Liver (tissue), 8 donors: ENCODE measurements at regions not wholly inside any gene's neighbourhood (a gene's known extent, or its start where the extent isn't known, plus 50 kb on each side); places are given as distances from the start of the nearest gene placed in this dataset.

Source experiments
- DNase-seq: peaks from one replicate; pipeline ENCODE4 v3.0.0-alpha.2; 2017; ENCODE audit warnings: low spot score
- H3K27ac ChIP-seq, 2 donors: one replicate each; pipeline ENCODE4 v1.7.0; 2013; ENCODE audit warnings: inconsistent platforms in 2 of 2, low read length in 2 of 2, control low read depth in 1 of 2, low read depth in 1 of 2, mild to moderate bottlenecking in 1 of 2
- H3K27me3 ChIP-seq, 4 donors: one replicate each; pipeline versions ENCODE4 v1.6.1 to v1.7.0; 2013; ENCODE audit warnings: low read length in 3 of 4, inconsistent platforms in 1 of 4, mild to moderate bottlenecking in 1 of 4, moderate library complexity in 1 of 4; ENCODE audit not compliant: control insufficient read depth in 4 of 4, insufficient read depth in 4 of 4
- H3K36me3 ChIP-seq, 4 donors: one replicate each; pipeline versions ENCODE4 v1.6.1 to v1.7.0; 2013; ENCODE audit warnings: low read length in 3 of 4, mild to moderate bottlenecking in 3 of 4, low read depth in 1 of 4, moderate library complexity in 1 of 4; ENCODE audit not compliant: control insufficient read depth in 4 of 4, insufficient read depth in 3 of 4
- H3K4me1 ChIP-seq, 4 donors: one replicate each; pipeline versions ENCODE4 v1.6.1 to v1.7.0; 2013; ENCODE audit warnings: low read length in 3 of 4, mild to moderate bottlenecking in 3 of 4, moderate library complexity in 1 of 4; ENCODE audit not compliant: control insufficient read depth in 4 of 4, insufficient read depth in 4 of 4
- H3K4me3 ChIP-seq, 3 donors: one replicate each; pipeline versions ENCODE4 v1.6.1 to v1.7.0; 2013; ENCODE audit warnings: low read length in 3 of 3, control low read depth in 1 of 3, low read depth in 1 of 3, mild to moderate bottlenecking in 1 of 3
- H3K9ac ChIP-seq, 2 donors: one replicate each; pipeline ENCODE4 v1.7.0; 2013; ENCODE audit warnings: low read length in 2 of 2, mild to moderate bottlenecking in 2 of 2, moderate library complexity in 2 of 2, control low read depth in 1 of 2, low read depth in 1 of 2
- H3K9me3 ChIP-seq, 4 donors: one replicate each; pipeline versions ENCODE4 v1.6.1 to v1.7.0; 2013; ENCODE audit warnings: low read length in 3 of 4; ENCODE audit not compliant: control insufficient read depth in 4 of 4
- EGR1 ChIP-seq, 2 donors: IDR thresholded peaks; 2 replicates each; pipeline ENCODE4 v1.6.1; 2016 to 2018; ENCODE audit warnings: antibody characterized with exemption in 2 of 2, low read depth in 2 of 2
- FOXA2 ChIP-seq: IDR thresholded peaks from 2 replicates; pipeline ENCODE4 v1.6.1; 2016; ENCODE audit warnings: antibody characterized with exemption
- GABPA ChIP-seq, 2 donors: IDR thresholded peaks in 1 of 2; conservative IDR thresholded peaks in 1 of 2; 2 replicates each; pipeline ENCODE4 v1.6.1; 2016; ENCODE audit warnings: antibody characterized with exemption in 2 of 2, mild to moderate bottlenecking in 1 of 2, moderate library complexity in 1 of 2
- HNF4A ChIP-seq, 2 donors: conservative IDR thresholded peaks; 2 replicates each; pipeline ENCODE4 v1.6.1; 2016; ENCODE audit warnings: antibody characterized with exemption in 2 of 2, mild to moderate bottlenecking in 2 of 2
- HNF4G ChIP-seq: IDR thresholded peaks from 2 replicates; pipeline ENCODE4 v1.6.1; 2016; ENCODE audit warnings: antibody characterized with exemption
- JUND ChIP-seq, 2 donors: IDR thresholded peaks; 2 replicates each; pipeline ENCODE4 v1.6.1; 2016; ENCODE audit warnings: antibody characterized with exemption in 2 of 2
- MAX ChIP-seq: IDR thresholded peaks from 2 replicates; pipeline ENCODE4 v1.6.1; 2016; ENCODE audit warnings: antibody characterized with exemption
- NR2F2 ChIP-seq: IDR thresholded peaks from 2 replicates; pipeline ENCODE4 v1.6.1; 2016; ENCODE audit warnings: antibody characterized with exemption
- REST ChIP-seq: IDR thresholded peaks from 2 replicates; pipeline ENCODE4 v1.6.1; 2016; ENCODE audit warnings: antibody characterized with exemption, mild to moderate bottlenecking
- RXRA ChIP-seq, 2 donors: IDR thresholded peaks; 2 replicates each; pipeline ENCODE4 v1.6.1; 2017 to 2018; ENCODE audit warnings: antibody characterized with exemption in 2 of 2, mild to moderate bottlenecking in 1 of 2
- SP1 ChIP-seq: IDR thresholded peaks from 2 replicates; pipeline ENCODE4 v1.6.1; 2018; ENCODE audit warnings: antibody characterized with exemption, mild to moderate bottlenecking
- TAF1 ChIP-seq: conservative IDR thresholded peaks from 2 replicates; pipeline ENCODE4 v1.6.1; 2016; ENCODE audit warnings: antibody characterized with exemption, mild to moderate bottlenecking
- YY1 ChIP-seq: IDR thresholded peaks from 2 replicates; pipeline ENCODE4 v1.6.1; 2016; ENCODE audit warnings: antibody characterized with exemption, mild to moderate bottlenecking
- WGBS: extraction: QIAGEN DNeasy Blood & Tissue Kit; methylation state at CpG from one replicate; pipeline ENCODE4 v1.1.7; 2013; 5-methylcytosine and 5-hydroxymethylcytosine counted together
- TF ChIP-seq, protein P1 (sequence below): fragments of 150-350 bp; IDR thresholded peaks from 2 replicates; pipeline ENCODE4 v1.5.1; 2017; ENCODE audit warnings: improper control_type of control experiment, low read depth, low read length; ENCODE audit not compliant: missing input control
- TF ChIP-seq, protein P2 (sequence below): IDR thresholded peaks from 2 replicates; pipeline ENCODE4 v1.6.1; 2016; ENCODE audit warnings: antibody characterized with exemption
- donor health status: healthy.
- donor health status: healthy.
- donor health status: healthy.
- donor health status: healthy.
- donor health status: healthy.

DNA sequence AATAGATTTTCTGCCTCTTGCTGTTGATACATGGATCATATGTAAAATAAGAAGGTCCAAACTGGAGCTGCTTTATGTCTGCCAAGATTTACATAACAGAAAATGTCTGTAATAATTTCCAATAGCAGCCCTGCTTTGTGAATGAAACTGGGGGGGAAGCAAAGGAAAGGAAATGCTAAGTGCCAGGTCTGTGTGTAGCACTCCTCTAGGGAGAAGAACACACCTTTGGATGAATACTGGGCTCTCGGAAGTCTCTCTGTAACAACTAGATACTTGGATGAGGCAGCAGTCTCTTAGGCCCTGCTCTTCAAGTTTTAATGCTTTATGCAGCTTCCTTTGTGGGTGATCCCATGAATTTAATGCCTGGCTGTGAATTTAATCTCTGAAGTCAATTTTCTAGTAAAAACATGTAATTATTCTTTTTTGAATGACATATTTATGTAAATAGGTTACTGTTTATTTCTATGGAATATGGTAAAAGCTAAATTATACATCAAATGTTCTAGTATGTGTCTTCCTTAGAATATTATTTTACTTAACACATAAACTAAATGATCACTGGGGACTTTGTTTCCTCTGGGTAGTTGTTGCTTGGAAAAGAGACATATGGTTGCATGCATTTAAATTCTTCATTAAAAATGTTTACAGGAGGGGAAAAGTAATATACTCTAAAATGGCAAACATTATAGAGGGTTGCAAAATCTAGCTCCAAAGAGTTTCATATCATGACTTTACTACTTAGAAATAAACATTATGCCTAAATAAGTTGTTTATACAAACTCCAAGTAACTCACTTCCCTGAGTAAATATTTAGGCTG is 336.6 kb upstream of the CWC22 start (continued):
- TF ChIP-seq NR2F2 (no peak), MAX (no peak)

DNA sequence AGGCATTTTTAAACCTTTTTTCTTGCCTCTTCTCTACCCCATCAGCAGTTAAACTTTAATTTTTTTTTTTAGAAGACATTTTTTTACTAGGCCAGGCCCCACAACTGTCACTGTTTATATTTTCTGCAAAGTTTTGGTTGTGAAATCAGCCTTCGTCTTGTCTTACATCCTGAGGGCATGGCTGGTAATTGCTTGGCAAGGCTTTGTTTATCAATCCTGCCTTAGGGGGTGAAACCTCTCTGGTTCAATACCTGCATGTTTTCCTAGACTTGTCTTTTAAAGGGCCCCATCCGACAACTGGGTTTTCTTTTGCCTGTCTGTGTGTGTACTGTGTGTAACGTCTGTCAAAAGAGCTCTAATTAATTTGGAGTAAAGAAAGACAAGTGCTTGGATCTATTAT is 330.0 kb upstream of the CWC22 start:
- Histone ChIP-seq H3K27ac (no peak overlapping the region), H3K4me1 (no peaks in the 10 kb centered on the region), H3K9ac (no peak overlapping the region), H3K36me3 (no peaks in the 10 kb centered on the region), H3K9me3 (peaks cover 0 to 13% (median 6%) of the 10 kb centered on the region in 4 donors), H3K4me3 (no peak overlapping the region), H3K27me3 (no peaks in the 10 kb centered on the region)
- WGBS, result 81% methylated on average over 3 of the region's 3 CpGs
- TF ChIP-seq, protein P1, sequence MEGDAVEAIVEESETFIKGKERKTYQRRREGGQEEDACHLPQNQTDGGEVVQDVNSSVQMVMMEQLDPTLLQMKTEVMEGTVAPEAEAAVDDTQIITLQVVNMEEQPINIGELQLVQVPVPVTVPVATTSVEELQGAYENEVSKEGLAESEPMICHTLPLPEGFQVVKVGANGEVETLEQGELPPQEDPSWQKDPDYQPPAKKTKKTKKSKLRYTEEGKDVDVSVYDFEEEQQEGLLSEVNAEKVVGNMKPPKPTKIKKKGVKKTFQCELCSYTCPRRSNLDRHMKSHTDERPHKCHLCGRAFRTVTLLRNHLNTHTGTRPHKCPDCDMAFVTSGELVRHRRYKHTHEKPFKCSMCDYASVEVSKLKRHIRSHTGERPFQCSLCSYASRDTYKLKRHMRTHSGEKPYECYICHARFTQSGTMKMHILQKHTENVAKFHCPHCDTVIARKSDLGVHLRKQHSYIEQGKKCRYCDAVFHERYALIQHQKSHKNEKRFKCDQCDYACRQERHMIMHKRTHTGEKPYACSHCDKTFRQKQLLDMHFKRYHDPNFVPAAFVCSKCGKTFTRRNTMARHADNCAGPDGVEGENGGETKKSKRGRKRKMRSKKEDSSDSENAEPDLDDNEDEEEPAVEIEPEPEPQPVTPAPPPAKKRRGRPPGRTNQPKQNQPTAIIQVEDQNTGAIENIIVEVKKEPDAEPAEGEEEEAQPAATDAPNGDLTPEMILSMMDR, result no peak
- TF ChIP-seq HNF4A (conservative IDR thresholded peaks at IDR 0.05) (no peak), RXRA (IDR thresholded peaks at IDR 0.05) (no peak), FOXA2 (no peak), JUND (IDR thresholded peaks at IDR 0.05) (no peak), MAX (no peak), EGR1 (IDR thresholded peaks at IDR 0.05; ENCODE audit: low read depth in 2 of 2) (no peak), HNF4G (no peak), GABPA (IDR thresholded peaks at IDR 0.05 in 1 of 2, conservative IDR thresholded peaks at IDR 0.05 in 1 of 2) (no peak), NR2F2 (no peak), TAF1 (no peak), REST (no peak), SP1 (no peak)
- TF ChIP-seq, protein P2, sequence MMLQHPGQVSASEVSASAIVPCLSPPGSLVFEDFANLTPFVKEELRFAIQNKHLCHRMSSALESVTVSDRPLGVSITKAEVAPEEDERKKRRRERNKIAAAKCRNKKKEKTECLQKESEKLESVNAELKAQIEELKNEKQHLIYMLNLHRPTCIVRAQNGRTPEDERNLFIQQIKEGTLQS, result no peak
- DNase-seq, result no peak

- no peaks in the 10 kb centered on the region for H3K4me1 ChIP-seq
- WGBS, result 83% methylated on average over 2 of the region's 2 CpGs
- no peaks in the 10 kb centered on the region for H3K36me3 ChIP-seq
- H3K9me3 ChIP-seq, result peaks cover 0 to 13% (median 6%) of the 10 kb centered on the region in 4 donors
- H3K27ac ChIP-seq, result no peak overlapping the region
- H3K4me3 ChIP-seq, result no peak overlapping the region
- H3K27me3 ChIP-seq, result no peaks in the 10 kb centered on the region
- H3K9ac ChIP-seq, result no peak overlapping the region
- DNase-seq, result no peak
- TF ChIP-seq YY1 (no peak), FOXA2 (no peak), EGR1 (IDR thresholded peaks at IDR 0.05; ENCODE audit: low read depth in 2 of 2) (no peak), TAF1 (no peak)
- TF ChIP-seq, protein P1, result no peak
Observed at GRCh38 chr2:180336550-180336949, 329.5 kb upstream of the CWC22 start.
